Left kidney (tissue), 1 donor: ENCODE measurements at regions not wholly inside any gene's neighbourhood (a gene's known extent, or its start where the extent isn't known, plus 50 kb on each side); places are given as distances from the start of the nearest gene placed in this dataset.
"Not testable (repeated sequence)": the region's sequence is repeated elsewhere in the genome, so short reads cannot be mapped to it uniquely, and the experiment has no call there.

Experiments used
- DNase-seq: peaks from one replicate; pipeline ENCODE4 v3.0.0-alpha.2; 2013

- no peak for DNase-seq
Measured at GRCh38 chr13:53285896-53286430, 257.4 kb downstream of the OLFM4 start.

GRCh38 chr13:53298396-53298795, 269.8 kb downstream of the OLFM4 start:
- DNase-seq: no peak

- DNase-seq: no peak
Measured at GRCh38 chr13:53301449-53301848, 272.8 kb downstream of the OLFM4 start.

- not testable (repeated sequence) for DNase-seq
Measured at GRCh38 chr13:53305419-53305818, 276.8 kb downstream of the OLFM4 start.

GRCh38 chr13:53310786-53311185, 282.2 kb downstream of the OLFM4 start:
- DNase-seq: no peak

GRCh38 chr13:53311561-53311960, 282.9 kb downstream of the OLFM4 start:
- DNase-seq: no peak

GRCh38 chr13:53321296-53321801, 292.7 kb downstream of the OLFM4 start:
- DNase-seq: no peak

GRCh38 chr13:53324656-53325055, 296.0 kb downstream of the OLFM4 start:
- no peak for DNase-seq

- no peak for DNase-seq
Measured at GRCh38 chr13:53326716-53327115, 298.1 kb downstream of the OLFM4 start.

- no peak for DNase-seq
Measured at GRCh38 chr13:53327680-53328315, 299.2 kb downstream of the OLFM4 start.

GRCh38 chr13:53336441-53337160, 308.0 kb downstream of the OLFM4 start:
- no peak for DNase-seq

- DNase-seq: no peak
Measured at GRCh38 chr13:53338760-53339159, 310.1 kb downstream of the OLFM4 start.

- no peak for DNase-seq
Measured at GRCh38 chr13:53340505-53341143, 312.0 kb downstream of the OLFM4 start.

GRCh38 chr13:53341144-53341510, 312.5 kb downstream of the OLFM4 start:
- DNase-seq: no peak

- DNase-seq: no peak
Measured at GRCh38 chr13:53342623-53343360, 314.2 kb downstream of the OLFM4 start.

- DNase-seq: no peak
Measured at GRCh38 chr13:53343361-53343744, 314.7 kb downstream of the OLFM4 start.

GRCh38 chr13:53351021-53351420, 322.4 kb downstream of the OLFM4 start:
- peak; percentile 14 for DNase-seq

- DNase-seq: no peak
Measured at GRCh38 chr13:53357582-53357981, 329.0 kb downstream of the OLFM4 start.

GRCh38 chr13:53368948-53369347, 340.3 kb downstream of the OLFM4 start:
- DNase-seq: peak; percentile 3

GRCh38 chr13:53379485-53379884, 350.9 kb downstream of the OLFM4 start:
- DNase-seq: no peak

GRCh38 chr13:53382008-53382407, 353.4 kb downstream of the OLFM4 start:
- no peak for DNase-seq

- DNase-seq: no peak
Measured at GRCh38 chr13:53398051-53398450, 369.4 kb downstream of the OLFM4 start.
